OCI-LY3 (cell line): ENCODE measurements at regions not wholly inside any gene's neighbourhood (a gene's known extent, or its start where the extent isn't known, plus 50 kb on each side); places are given as distances from the start of the nearest gene placed in this dataset.
"Not testable (repeated sequence)": the region's sequence is repeated elsewhere in the genome, so short reads cannot be mapped to it uniquely, and the experiment has no call there.

Experiments used
- EZH2phosphoT487 ChIP-seq: fragments of 200-600 bp; shearing (Covaris generic); IDR thresholded peaks from 2 replicates; pipeline ENCODE4 v1.6.1; 2018; ENCODE audit warnings: antibody characterized with exemption, mixed run types, low read depth
- TF ChIP-seq, protein P1 (sequence below): fragments of 200-600, 300-600 bp; sonication (generic); IDR thresholded peaks from 2 replicates; pipeline ENCODE4 v1.5.1; 2014; ENCODE audit warnings: antibody characterized with exemption, low read length, low read depth

DNA sequence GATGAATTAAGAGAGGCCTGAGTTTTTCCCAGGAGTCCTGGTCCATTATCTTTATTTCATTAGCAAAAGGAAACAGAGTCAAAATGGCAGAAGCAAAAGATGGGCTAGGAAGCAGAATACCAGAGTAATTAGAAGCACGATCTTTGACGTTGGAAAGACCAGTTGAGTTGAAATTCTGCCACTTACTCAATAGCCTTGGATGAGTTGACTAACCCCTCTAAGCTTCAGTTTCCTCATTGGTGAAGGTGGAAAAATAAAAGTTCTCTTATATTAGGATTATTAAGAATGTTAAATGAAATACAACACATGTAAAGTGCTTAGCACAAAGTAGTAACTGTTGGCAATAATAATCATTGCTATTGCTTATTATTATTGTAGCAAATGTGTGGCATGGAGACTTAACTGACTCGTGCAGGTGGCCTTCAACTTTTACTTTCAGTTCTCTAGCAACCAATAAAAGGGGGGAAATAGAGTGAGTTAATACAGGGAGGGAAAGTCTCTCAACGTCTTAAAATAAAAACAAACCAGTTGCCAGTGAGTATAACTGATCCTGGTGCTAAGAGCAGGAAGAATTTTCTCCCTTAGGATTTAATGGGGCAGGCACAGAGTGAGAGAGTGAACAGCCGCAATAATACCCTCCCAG, 50.8 kb upstream of the ACBD5 start:
- not testable (repeated sequence) for TF ChIP-seq EZH2phosphoT487
- TF ChIP-seq, protein P1, sequence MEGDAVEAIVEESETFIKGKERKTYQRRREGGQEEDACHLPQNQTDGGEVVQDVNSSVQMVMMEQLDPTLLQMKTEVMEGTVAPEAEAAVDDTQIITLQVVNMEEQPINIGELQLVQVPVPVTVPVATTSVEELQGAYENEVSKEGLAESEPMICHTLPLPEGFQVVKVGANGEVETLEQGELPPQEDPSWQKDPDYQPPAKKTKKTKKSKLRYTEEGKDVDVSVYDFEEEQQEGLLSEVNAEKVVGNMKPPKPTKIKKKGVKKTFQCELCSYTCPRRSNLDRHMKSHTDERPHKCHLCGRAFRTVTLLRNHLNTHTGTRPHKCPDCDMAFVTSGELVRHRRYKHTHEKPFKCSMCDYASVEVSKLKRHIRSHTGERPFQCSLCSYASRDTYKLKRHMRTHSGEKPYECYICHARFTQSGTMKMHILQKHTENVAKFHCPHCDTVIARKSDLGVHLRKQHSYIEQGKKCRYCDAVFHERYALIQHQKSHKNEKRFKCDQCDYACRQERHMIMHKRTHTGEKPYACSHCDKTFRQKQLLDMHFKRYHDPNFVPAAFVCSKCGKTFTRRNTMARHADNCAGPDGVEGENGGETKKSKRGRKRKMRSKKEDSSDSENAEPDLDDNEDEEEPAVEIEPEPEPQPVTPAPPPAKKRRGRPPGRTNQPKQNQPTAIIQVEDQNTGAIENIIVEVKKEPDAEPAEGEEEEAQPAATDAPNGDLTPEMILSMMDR, result not testable (repeated sequence)
